ENCODE measurements at regions not wholly inside any gene's neighbourhood (a gene's known extent, or its start where the extent isn't known, plus 50 kb on each side); places are given as distances from the start of the nearest gene placed in this dataset.

DNA sequence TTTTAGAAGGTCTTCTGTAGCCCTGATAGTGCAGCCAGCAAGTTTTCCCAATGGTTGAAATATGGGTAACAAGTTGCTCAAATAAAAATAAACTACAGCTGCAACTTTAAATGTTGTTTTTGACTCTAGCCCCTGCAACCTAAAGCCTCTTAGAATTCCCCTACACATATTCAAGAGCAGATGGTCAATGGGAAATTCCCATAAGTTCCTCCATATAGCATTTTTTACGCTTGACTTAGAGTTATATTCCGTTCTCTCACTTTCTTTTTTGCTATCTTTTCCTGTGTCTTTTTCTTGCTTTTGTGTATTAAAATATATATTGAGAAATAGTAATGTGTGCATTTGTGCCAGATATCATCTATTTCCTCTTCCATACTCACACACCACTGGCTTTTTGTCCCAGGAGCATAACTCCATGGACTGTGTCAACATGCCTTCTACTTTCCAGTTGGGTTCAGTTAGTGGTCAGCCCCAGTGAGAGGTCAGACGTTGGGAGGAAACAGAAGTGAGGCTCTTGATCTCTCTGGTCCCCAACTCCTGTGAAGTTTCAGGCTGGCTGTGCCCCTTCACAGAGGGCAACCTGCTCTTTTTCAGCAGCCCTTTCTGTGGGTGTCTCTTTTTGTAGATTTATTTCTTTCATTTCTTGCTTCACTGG lies 63.3 kb upstream of the TP63 start:
- no peak for TF ChIP-seq CTCF (conservative IDR thresholded peaks at IDR 0.05; ENCODE audit: low read length)
- TF ChIP-seq EZH2phosphoT487 (IDR thresholded peaks at IDR 0.05; ENCODE audit: borderline replicate concordance, low read depth, low read length): no peak

Measured in OCI-LY7 (cell line).